Endothelial cell of umbilical vein (primary cell): ENCODE measurements at regions not wholly inside any gene's neighbourhood (a gene's known extent, or its start where the extent isn't known, plus 50 kb on each side); places are given as distances from the start of the nearest gene placed in this dataset.

ENCODE experiments used
- BruUV-seq: library from RNA; stranded (reverse); fragments of 400-500 nt; replicated peaks from 2 replicates; lab custom pipeline; 2021; lab: Mats Ljungman, UMichigan
- CTCF ChIA-PET: fragments of 300-600, 350-600 bp; sonication (Branson Sonifier 250); formaldehyde crosslinking; loops from one replicate; lab custom pipeline; 2021; ENCODE audit warnings: antibody characterized with exemption, inconsistent platforms; lab: Charles Lee
- POLR2A ChIA-PET: fragments of 300-600, 350-600 bp; sonication (Branson Sonifier 250); formaldehyde crosslinking; loops from one replicate; lab custom pipeline; 2021; ENCODE audit warnings: antibody characterized with exemption, inconsistent platforms; lab: Charles Lee
- DNase-seq: peaks from one replicate; pipeline ENCODE4 v3.0.0-alpha.2; 2011; ENCODE audit warnings: low read depth, low spot score
- FAIRE-seq: peaks from 2 replicates; lab custom pipeline; 2011; peaks lifted over from hg19 to GRCh38; lab: Jason Lieb, UNC
- H2AFZ ChIP-seq: 2 replicates; pipeline ENCODE4 v1.6.0; 2012; ENCODE audit warnings: low read depth, low read length, control low read depth, inconsistent platforms
- H3K27ac ChIP-seq: 2 replicates; pipeline ENCODE4 v1.5.1; 2011; ENCODE audit warnings: low read depth, mild to moderate bottlenecking, control low read depth, low read length, moderate library complexity; ENCODE audit not compliant: insufficient read depth
- H3K27me3 ChIP-seq, 2 experiments: 2 replicates each; pipeline versions ENCODE4 v1.6.0 to v1.6.1; 2011; ENCODE audit warnings: low read length in 2 of 2, mixed read lengths in 1 of 2; ENCODE audit not compliant: control insufficient read depth in 2 of 2, insufficient read depth in 2 of 2
- H3K36me3 ChIP-seq, 2 experiments: 2 replicates in 1 of 2; 3 replicates in 1 of 2; pipeline ENCODE4 v1.5.1; 2011; ENCODE audit warnings: low read length in 2 of 2, mild to moderate bottlenecking in 1 of 2, moderate library complexity in 1 of 2; ENCODE audit not compliant: control insufficient read depth in 2 of 2, insufficient read depth in 2 of 2; ENCODE audit errors: extremely low read depth in 1 of 2
- H3K4me1 ChIP-seq: 3 replicates; pipeline ENCODE4 v1.5.1; 2011; ENCODE audit warnings: mild to moderate bottlenecking, low read length; ENCODE audit not compliant: control insufficient read depth, insufficient read depth; ENCODE audit errors: extremely low read depth
- H3K4me2 ChIP-seq: 2 replicates; pipeline ENCODE4 v1.6.1; 2011; ENCODE audit warnings: low read length, control low read depth, mixed read lengths; ENCODE audit not compliant: insufficient read depth
- H3K4me3 ChIP-seq, 3 experiments: fragments of 200-600 bp in 1 of 3; sonication (generic), shearing (Covaris generic) in 1 of 3; replicated peaks in 1 of 3; 2 replicates each; pipeline ENCODE4 v1.5.1; 2011 to 2016; ENCODE audit warnings: control low read depth in 3 of 3, low read length in 3 of 3, mild to moderate bottlenecking in 2 of 3, inconsistent platforms in 1 of 3, low read depth in 1 of 3, moderate library complexity in 1 of 3; ENCODE audit not compliant: insufficient read depth in 1 of 3
- H3K79me2 ChIP-seq: 2 replicates; pipeline ENCODE4 v1.6.0; 2012; ENCODE audit warnings: low read length, inconsistent platforms; ENCODE audit not compliant: control insufficient read depth, insufficient read depth
- H3K9ac ChIP-seq: replicated peaks from 2 replicates; pipeline ENCODE3; 2011; ENCODE audit warnings: low read length, control low read depth; ENCODE audit not compliant: insufficient read depth; ENCODE audit errors: extremely low read depth
- H3K9me1 ChIP-seq: replicated peaks from 3 replicates; pipeline ENCODE4 v1.6.0; 2011; ENCODE audit warnings: mild to moderate bottlenecking, low read length; ENCODE audit not compliant: control insufficient read depth, insufficient read depth; ENCODE audit errors: extremely low read depth
- H3K9me3 ChIP-seq: replicated peaks from 2 replicates; pipeline ENCODE4 v1.5.1; 2012; ENCODE audit warnings: low read length, inconsistent platforms; ENCODE audit not compliant: control insufficient read depth, insufficient read depth
- H4K20me1 ChIP-seq: replicated peaks from 2 replicates; pipeline ENCODE3; 2011; ENCODE audit warnings: mild to moderate bottlenecking, low read length; ENCODE audit not compliant: control insufficient read depth, insufficient read depth; ENCODE audit errors: extremely low read depth
- EZH2 ChIP-seq: IDR thresholded peaks from 2 replicates; pipeline ENCODE4 v1.6.1; 2012; ENCODE audit warnings: borderline replicate concordance, low read depth, mild to moderate bottlenecking, moderate library complexity, low read length, inconsistent platforms; ENCODE audit not compliant: severe bottlenecking
- FOS ChIP-seq: IDR thresholded peaks from 2 replicates; pipeline ENCODE4 v1.6.1; 2011; ENCODE audit warnings: mild to moderate bottlenecking, low read length, moderate library complexity, borderline replicate concordance; ENCODE audit not compliant: insufficient read depth
- GATA2 ChIP-seq: IDR thresholded peaks from 2 replicates; pipeline ENCODE4 v1.7.0; 2011; ENCODE audit warnings: low read depth, mild to moderate bottlenecking, moderate library complexity, mixed read lengths, low read length; ENCODE audit not compliant: insufficient read length, insufficient read depth
- JUN ChIP-seq: IDR thresholded peaks from 2 replicates; pipeline ENCODE4 v1.6.1; 2011; ENCODE audit warnings: borderline replicate concordance, low read depth; ENCODE audit not compliant: insufficient read length, insufficient read depth
- MYC ChIP-seq: IDR thresholded peaks from one replicate; pipeline ENCODE4 v1.6.1; 2011; ENCODE audit warnings: mild to moderate bottlenecking, low read depth, low read length
- POLR2A ChIP-seq: IDR thresholded peaks from 2 replicates; pipeline ENCODE4 v1.6.1; 2012; ENCODE audit warnings: low read depth, mild to moderate bottlenecking, control low read depth, low read length
- POLR2AphosphoS5 ChIP-seq: IDR thresholded peaks from 2 replicates; pipeline ENCODE4 v1.6.1; 2012; ENCODE audit warnings: low read depth, mild to moderate bottlenecking, control low read depth, low read length, moderate library complexity; ENCODE audit not compliant: insufficient read depth
- dilution Hi-C: fragments of 300-500 bp; cut with MboI; formaldehyde crosslinking; loops from one replicate; pipeline ENCODE4 v1.15.0; 2019; ENCODE audit warnings: low sequenced_read_pairs; ENCODE audit not compliant: extremely low pct_ligation_motif_present
- intact Hi-C: fragments of 100-400 bp; cut with micrococcal nuclease; formaldehyde crosslinking; loops from one replicate; pipeline ENCODE4 v1.10.0; 2022
- TF ChIP-seq, protein P1 (sequence below): IDR thresholded peaks from 2 replicates; pipeline ENCODE4 v1.6.1; 2011; ENCODE audit not compliant: insufficient read depth, insufficient read length
- TF ChIP-seq, protein P2 (sequence below), 2 donors: IDR thresholded peaks; 1 replicate in 1 of 2; 2 replicates in 1 of 2; pipeline ENCODE4 v1.5.1; 2011; ENCODE audit warnings: low read length in 2 of 2, mild to moderate bottlenecking in 2 of 2, moderate library complexity in 2 of 2, control low read depth in 1 of 2, inconsistent platforms in 1 of 2, low read depth in 1 of 2; ENCODE audit not compliant: insufficient read depth in 1 of 2; ENCODE audit errors: extremely low read depth in 1 of 2

DNA sequence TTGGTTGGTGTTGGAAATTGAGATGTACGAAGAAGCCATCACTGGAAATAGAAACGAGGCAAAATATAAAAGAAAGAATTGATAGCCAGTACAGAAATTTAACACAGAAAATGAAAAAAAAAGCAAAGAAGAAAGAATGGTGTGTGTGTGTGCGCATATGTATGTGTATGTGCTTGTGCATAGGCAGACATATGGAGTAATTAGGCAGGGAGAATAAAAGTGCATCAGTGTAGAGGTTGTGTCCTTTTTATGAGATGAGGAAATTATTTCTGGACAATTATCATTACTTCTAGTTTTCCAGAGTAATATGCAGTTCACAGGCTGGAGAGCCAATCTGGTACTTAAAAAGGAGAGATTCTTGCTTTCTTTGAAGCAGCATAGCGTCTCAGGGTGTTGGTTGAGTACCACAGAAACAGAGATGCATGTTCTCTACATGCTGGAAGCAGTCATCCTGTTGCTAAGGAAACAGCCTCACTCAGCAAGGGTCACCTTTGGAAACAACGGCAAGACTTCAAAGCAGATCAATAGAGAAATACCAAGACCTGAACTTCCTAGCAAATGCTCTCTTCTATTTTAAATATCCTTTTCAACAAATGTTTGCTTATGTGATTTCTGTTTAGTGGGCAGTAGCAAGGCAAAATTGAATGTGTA lies 172.7 kb downstream of the TAF11L14 start:
- Histone ChIP-seq H3K9ac (no peak overlapping the region), H3K36me3 (no peaks in the 10 kb centered on the region), H3K4me2 (no peak overlapping the region), H3K9me1 (no peaks in the 10 kb centered on the region), H3K79me2 (no peaks in the 10 kb centered on the region), H3K4me1 (no peaks in the 10 kb centered on the region), H3K9me3 (no peaks in the 10 kb centered on the region), H3K27ac (no peak overlapping the region), H3K27me3 (no peaks in the 10 kb centered on the region), H4K20me1 (no peaks in the 10 kb centered on the region), H2AFZ (no peak overlapping the region), H3K4me3 (no peak overlapping the region)
- CTCF ChIA-PET = no interaction called here
- no peak for FAIRE-seq
- no TSS peak for BruUV-seq
- intact Hi-C loops = no loop called here
- POLR2A ChIA-PET = no interaction called here
- dilution Hi-C loops = no loop called here
- no peak for TF ChIP-seq MYC
- no peak for TF ChIP-seq POLR2AphosphoS5
- no peak for DNase-seq

GRCh38 chr5:17808566-17808965 lies 174.3 kb downstream of the TAF11L14 start:
- no peak for TF ChIP-seq EZH2
- TF ChIP-seq, protein P1, sequence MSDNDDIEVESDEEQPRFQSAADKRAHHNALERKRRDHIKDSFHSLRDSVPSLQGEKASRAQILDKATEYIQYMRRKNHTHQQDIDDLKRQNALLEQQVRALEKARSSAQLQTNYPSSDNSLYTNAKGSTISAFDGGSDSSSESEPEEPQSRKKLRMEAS = no peak
- TF ChIP-seq FOS = no peak
- TF ChIP-seq POLR2AphosphoS5 = no peak
- TF ChIP-seq POLR2A = no peak
- no peak for TF ChIP-seq GATA2
- no peak for TF ChIP-seq MYC
- TF ChIP-seq, protein P2, sequence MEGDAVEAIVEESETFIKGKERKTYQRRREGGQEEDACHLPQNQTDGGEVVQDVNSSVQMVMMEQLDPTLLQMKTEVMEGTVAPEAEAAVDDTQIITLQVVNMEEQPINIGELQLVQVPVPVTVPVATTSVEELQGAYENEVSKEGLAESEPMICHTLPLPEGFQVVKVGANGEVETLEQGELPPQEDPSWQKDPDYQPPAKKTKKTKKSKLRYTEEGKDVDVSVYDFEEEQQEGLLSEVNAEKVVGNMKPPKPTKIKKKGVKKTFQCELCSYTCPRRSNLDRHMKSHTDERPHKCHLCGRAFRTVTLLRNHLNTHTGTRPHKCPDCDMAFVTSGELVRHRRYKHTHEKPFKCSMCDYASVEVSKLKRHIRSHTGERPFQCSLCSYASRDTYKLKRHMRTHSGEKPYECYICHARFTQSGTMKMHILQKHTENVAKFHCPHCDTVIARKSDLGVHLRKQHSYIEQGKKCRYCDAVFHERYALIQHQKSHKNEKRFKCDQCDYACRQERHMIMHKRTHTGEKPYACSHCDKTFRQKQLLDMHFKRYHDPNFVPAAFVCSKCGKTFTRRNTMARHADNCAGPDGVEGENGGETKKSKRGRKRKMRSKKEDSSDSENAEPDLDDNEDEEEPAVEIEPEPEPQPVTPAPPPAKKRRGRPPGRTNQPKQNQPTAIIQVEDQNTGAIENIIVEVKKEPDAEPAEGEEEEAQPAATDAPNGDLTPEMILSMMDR (IDR thresholded peaks at IDR 0.05; ENCODE audit: extremely low read depth in 1 of 2, insufficient read depth in 1 of 2, low read depth in 1 of 2, low read length in 2 of 2) = no peak
- TF ChIP-seq JUN = no peak
- CTCF ChIA-PET = no interaction called here

More at GRCh38 chr5:17808566-17808965, 174.3 kb downstream of the TAF11L14 start:
- no peaks in the 10 kb centered on the region for H3K27me3 ChIP-seq
- H4K20me1 ChIP-seq = no peaks in the 10 kb centered on the region
- no peak overlapping the region for H3K9ac ChIP-seq
- dilution Hi-C loops = no loop called here
- no peak for FAIRE-seq
- H3K4me1 ChIP-seq = no peaks in the 10 kb centered on the region
- no TSS peak for BruUV-seq
- intact Hi-C loops = no loop called here
- no peak overlapping the region for H3K27ac ChIP-seq
- no peak for DNase-seq
- H3K4me3 ChIP-seq = no peak overlapping the region
- H3K9me1 ChIP-seq = no peaks in the 10 kb centered on the region
- no peaks in the 10 kb centered on the region for H3K79me2 ChIP-seq
- H3K9me3 ChIP-seq = no peaks in the 10 kb centered on the region
- POLR2A ChIA-PET = no interaction called here
- H3K4me2 ChIP-seq = no peak overlapping the region
- H2AFZ ChIP-seq = no peak overlapping the region
- no peaks in the 10 kb centered on the region for H3K36me3 ChIP-seq
